Middle frontal gyrus (tissue), 1 donor: ENCODE measurements at regions not wholly inside any gene's neighbourhood (a gene's known extent, or its start where the extent isn't known, plus 50 kb on each side); places are given as distances from the start of the nearest gene placed in this dataset.
"Not testable (repeated sequence)": the region's sequence is repeated elsewhere in the genome, so short reads cannot be mapped to it uniquely, and the experiment has no call there.

ENCODE experiments used
- DNase-seq: peaks from one replicate; pipeline ENCODE4 v3.0.0-alpha.2; 2015; ENCODE audit warnings: low spot score; ENCODE audit errors: extremely low spot score

GRCh38 chr7:85805249-85805648 is 618.4 kb upstream of the SEMA3D start:
- no peak for DNase-seq

GRCh38 chr7:85802211-85802610 is 615.4 kb upstream of the SEMA3D start:
- no peak for DNase-seq

GRCh38 chr7:85796956-85797355 is 610.1 kb upstream of the SEMA3D start:
- DNase-seq: no peak

GRCh38 chr7:85791098-85791497 is 604.2 kb upstream of the SEMA3D start:
- DNase-seq: not testable (repeated sequence)

GRCh38 chr7:85781606-85782005 is 594.8 kb upstream of the SEMA3D start:
- DNase-seq: no peak

- no peak for DNase-seq
Observed at GRCh38 chr7:85776691-85777345, 590.0 kb upstream of the SEMA3D start.

GRCh38 chr7:85775431-85775830 is 588.6 kb upstream of the SEMA3D start:
- no peak for DNase-seq

GRCh38 chr7:85774986-85775385 is 588.1 kb upstream of the SEMA3D start:
- DNase-seq: no peak

- no peak for DNase-seq
Observed at GRCh38 chr7:85773116-85773728, 586.4 kb upstream of the SEMA3D start.

GRCh38 chr7:85771516-85771915 is 584.7 kb upstream of the SEMA3D start:
- no peak for DNase-seq

GRCh38 chr7:85770332-85770731 is 583.5 kb upstream of the SEMA3D start:
- DNase-seq: no peak

GRCh38 chr7:85765698-85766298 is 578.9 kb upstream of the SEMA3D start:
- no peak for DNase-seq

- no peak for DNase-seq
Observed at GRCh38 chr7:85764034-85764433, 577.2 kb upstream of the SEMA3D start.

GRCh38 chr7:85757348-85757747 is 570.5 kb upstream of the SEMA3D start:
- DNase-seq: no peak

GRCh38 chr7:85750454-85750949 is 563.6 kb upstream of the SEMA3D start:
- DNase-seq: no peak

GRCh38 chr7:85749696-85750453 is 563.0 kb upstream of the SEMA3D start:
- DNase-seq: no peak

GRCh38 chr7:85748861-85749260 is 562.0 kb upstream of the SEMA3D start:
- no peak for DNase-seq

- no peak for DNase-seq
Observed at GRCh38 chr7:85737426-85737825, 550.6 kb upstream of the SEMA3D start.

GRCh38 chr7:85736085-85736484 is 549.2 kb upstream of the SEMA3D start:
- DNase-seq: no peak

GRCh38 chr7:85734823-85735222 is 548.0 kb upstream of the SEMA3D start:
- DNase-seq: no peak

- DNase-seq: no peak
Observed at GRCh38 chr7:85733169-85733915, 546.5 kb upstream of the SEMA3D start.
